ENCODE measurements at regions not wholly inside any gene's neighbourhood (a gene's known extent, or its start where the extent isn't known, plus 50 kb on each side); places are given as distances from the start of the nearest gene placed in this dataset.

- TF ChIP-seq TAF1 (IDR thresholded peaks at IDR 0.05; ENCODE audit: low read depth): no peak
- TF ChIP-seq POLR2AphosphoS5 (IDR thresholded peaks at IDR 0.05): no peak
- no peak for TF ChIP-seq REST (IDR thresholded peaks at IDR 0.05; ENCODE audit: borderline replicate concordance)
- TF ChIP-seq CTCF (IDR thresholded peaks at IDR 0.05; ENCODE audit: poor library complexity, severe bottlenecking): no peak
- TF ChIP-seq EP300 (conservative IDR thresholded peaks at IDR 0.05; ENCODE audit: poor library complexity, severe bottlenecking): no peak
- no peak for TF ChIP-seq RAD21 (conservative IDR thresholded peaks at IDR 0.05)
Observed at GRCh38 chr16:75909746-75910145, 183.5 kb upstream of the CPHXL start.

Measured in neural cell (in vitro differentiated cells).